Trophoblast cell (in vitro differentiated cells and primary cell): ENCODE measurements at regions not wholly inside any gene's neighbourhood (a gene's known extent, or its start where the extent isn't known, plus 50 kb on each side); places are given as distances from the start of the nearest gene placed in this dataset.
A peak's percentile ranks its signal among the peaks of the same experiment; 100 is the strongest.

Experiments
- DNase-seq, 2 donors: peaks; one replicate each; pipeline ENCODE4 v3.0.0-alpha.2; 2016
- H2AFZ ChIP-seq: 2 replicates; pipeline ENCODE4 v1.6.1; 2013; ENCODE audit warnings: low read length, moderate library complexity, mild to moderate bottlenecking; ENCODE audit not compliant: insufficient read depth, poor library complexity
- H2AK5ac ChIP-seq: 2 replicates; pipeline ENCODE4 v1.6.1; 2013; ENCODE audit warnings: mild to moderate bottlenecking, low read length
- H2BK120ac ChIP-seq: 2 replicates; pipeline ENCODE4 v1.6.1; 2013; ENCODE audit warnings: low read length, mild to moderate bottlenecking, moderate library complexity; ENCODE audit not compliant: insufficient read depth, poor library complexity
- H2BK12ac ChIP-seq: 2 replicates; pipeline ENCODE4 v1.6.1; 2013; ENCODE audit warnings: mild to moderate bottlenecking, low read length, moderate library complexity
- H2BK5ac ChIP-seq: 2 replicates; pipeline ENCODE4 v1.6.1; 2013; ENCODE audit warnings: low read length, low read depth, moderate library complexity, mild to moderate bottlenecking; ENCODE audit not compliant: poor library complexity
- H3K14ac ChIP-seq: 2 replicates; pipeline ENCODE4 v1.6.1; 2013; ENCODE audit warnings: mild to moderate bottlenecking, low read length
- H3K18ac ChIP-seq: 2 replicates; pipeline ENCODE4 v1.6.1; 2013; ENCODE audit warnings: mild to moderate bottlenecking, low read length
- H3K23ac ChIP-seq: 2 replicates; pipeline ENCODE4 v1.6.1; 2013; ENCODE audit warnings: low read length
- H3K27ac ChIP-seq: 2 replicates; pipeline ENCODE4 v1.5.1; 2013; ENCODE audit warnings: low read depth, mild to moderate bottlenecking, inconsistent platforms, low read length, moderate library complexity
- H3K27me3 ChIP-seq: 2 replicates; pipeline ENCODE4 v1.6.1; 2013; ENCODE audit warnings: inconsistent platforms, mild to moderate bottlenecking, low read length, moderate library complexity; ENCODE audit not compliant: insufficient read depth
- H3K36me3 ChIP-seq, 2 experiments: 1 replicate in 1 of 2; 2 replicates in 1 of 2; pipeline ENCODE4 v1.6.1; 2013; ENCODE audit warnings: low read length in 2 of 2, mild to moderate bottlenecking in 2 of 2, moderate library complexity in 1 of 2; ENCODE audit not compliant: insufficient read depth in 2 of 2, control insufficient read depth in 1 of 2
- H3K4ac ChIP-seq: 2 replicates; pipeline ENCODE4 v1.6.1; 2013; ENCODE audit warnings: low read depth, mild to moderate bottlenecking, low read length, moderate library complexity
- H3K4me1 ChIP-seq, 2 experiments: 1 replicate in 1 of 2; 2 replicates in 1 of 2; pipeline ENCODE4 v1.6.1; 2013; ENCODE audit warnings: low read length in 2 of 2, mild to moderate bottlenecking in 2 of 2, moderate library complexity in 1 of 2; ENCODE audit not compliant: insufficient read depth in 2 of 2, control insufficient read depth in 1 of 2
- H3K4me2 ChIP-seq: 2 replicates; pipeline ENCODE4 v1.6.1; 2013; ENCODE audit warnings: inconsistent platforms, mild to moderate bottlenecking, low read length, moderate library complexity
- H3K4me3 ChIP-seq: 2 replicates; pipeline ENCODE4 v1.5.1; 2013; ENCODE audit warnings: mild to moderate bottlenecking, low read depth, low read length, inconsistent platforms
- H3K79me1 ChIP-seq: one replicate; pipeline ENCODE4 v1.6.1; 2013; ENCODE audit warnings: low read length
- H3K79me2 ChIP-seq: 2 replicates; pipeline ENCODE4 v1.6.1; 2013; ENCODE audit warnings: low read length, mild to moderate bottlenecking; ENCODE audit not compliant: control insufficient read depth, insufficient read depth, poor library complexity
- H3K9ac ChIP-seq: 2 replicates; pipeline ENCODE4 v1.6.1; 2013; ENCODE audit warnings: mild to moderate bottlenecking, low read length
- H3K9me3 ChIP-seq: 2 replicates; pipeline ENCODE4 v1.6.1; 2013; ENCODE audit warnings: low read depth, mild to moderate bottlenecking, control low read depth, inconsistent platforms, low read length; ENCODE audit not compliant: insufficient read depth
- H4K12ac ChIP-seq: 2 replicates; pipeline ENCODE4 v1.6.1; 2013; ENCODE audit warnings: low read depth, mild to moderate bottlenecking, low read length, moderate library complexity
- H4K8ac ChIP-seq: 2 replicates; pipeline ENCODE4 v1.6.1; 2013; ENCODE audit warnings: low read depth, mild to moderate bottlenecking, low read length, moderate library complexity
- H4K91ac ChIP-seq: one replicate; pipeline ENCODE4 v1.6.1; 2013; ENCODE audit warnings: low read depth, mild to moderate bottlenecking, low read length, moderate library complexity
- WGBS: extraction: QIAGEN DNeasy Blood & Tissue Kit; methylation state at CpG from one replicate; pipeline ENCODE4 v1.1.7; 2013; ENCODE audit warnings: missing lambda C conversion rate; ENCODE audit not compliant: insufficient read length, insufficient coverage; ENCODE audit errors: extremely low coverage; 5-methylcytosine and 5-hydroxymethylcytosine counted together

DNA sequence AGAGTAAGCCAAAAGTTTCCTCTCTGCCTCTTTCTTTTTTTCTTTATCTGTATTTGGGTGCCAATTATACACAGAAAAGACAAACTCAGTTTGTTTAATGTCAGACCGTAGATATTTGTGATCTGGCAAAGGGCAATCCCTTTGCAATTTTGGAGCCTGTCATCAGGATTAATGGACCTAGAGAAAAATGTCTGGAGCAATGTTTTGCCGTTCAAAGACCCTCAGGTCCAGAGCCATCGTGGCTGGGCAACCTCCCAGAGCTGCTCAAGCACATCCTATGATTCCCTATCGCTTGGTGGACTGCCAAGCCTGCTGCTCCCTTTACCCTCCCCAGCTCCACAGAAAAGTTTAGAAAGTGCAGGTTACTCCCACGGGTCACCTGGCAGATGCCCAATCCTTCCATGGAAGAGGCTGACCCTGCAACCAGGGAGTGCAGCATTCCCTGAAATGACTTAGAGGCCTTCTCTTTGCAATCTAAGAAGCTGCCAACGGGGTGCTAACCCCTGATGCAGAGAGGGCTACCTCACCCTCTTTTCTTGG lies 112.5 kb upstream of the NGF start:
- Histone ChIP-seq H2BK5ac (no peak overlapping the region), H2AK5ac (no peak overlapping the region), H2AFZ (no peak overlapping the region), H3K27ac (no peak overlapping the region), H3K9ac (no peak overlapping the region), H3K14ac (no peak overlapping the region), H3K4me1 (no peaks in the 10 kb centered on the region), H3K36me3 (no peaks in the 10 kb centered on the region), H3K4me2 (no peak overlapping the region), H3K23ac (no peak overlapping the region), H3K79me1 (no peaks in the 10 kb centered on the region), H3K9me3 (no peaks in the 10 kb centered on the region), H3K4ac (no peak overlapping the region), H3K27me3 (no peaks in the 10 kb centered on the region), H3K18ac (no peak overlapping the region), H3K79me2 (no peaks in the 10 kb centered on the region), H4K8ac (no peak overlapping the region), H2BK12ac (no peak overlapping the region), H4K91ac (no peak overlapping the region), H3K4me3 (no peak overlapping the region), H4K12ac (no peak overlapping the region), H2BK120ac (no peak overlapping the region)
- DNase-seq, result no peak
- WGBS, result no CpG with 5 or more reads among the region's 6 CpGs

GRCh38 chr1:115448282-115449044 lies 110.4 kb upstream of the NGF start:
- no peak overlapping the region for H4K12ac ChIP-seq
- no peak overlapping the region for H4K91ac ChIP-seq
- no peak overlapping the region for H2BK12ac ChIP-seq
- H3K36me3 ChIP-seq, result no peaks in the 10 kb centered on the region
- H4K8ac ChIP-seq, result no peak overlapping the region
- H3K9ac ChIP-seq, result no peak overlapping the region
- no CpG with 5 or more reads among the region's 5 CpGs for WGBS
- no peak overlapping the region for H3K18ac ChIP-seq
- peaks cover 0 to 2% of the 10 kb centered on the region in 2 experiments for H3K4me1 ChIP-seq
- H3K14ac ChIP-seq, result no peak overlapping the region
- no peaks in the 10 kb centered on the region for H3K79me1 ChIP-seq
- no peak for DNase-seq
- no peaks in the 10 kb centered on the region for H3K9me3 ChIP-seq
- no peak overlapping the region for H3K4me2 ChIP-seq
- no peaks in the 10 kb centered on the region for H3K79me2 ChIP-seq
- H2AFZ ChIP-seq, result no peak overlapping the region
- H3K23ac ChIP-seq, result no peak overlapping the region
- H3K27me3 ChIP-seq, result no peaks in the 10 kb centered on the region
- no peak overlapping the region for H2BK5ac ChIP-seq
- no peak overlapping the region for H3K4ac ChIP-seq
- no peak overlapping the region for H3K27ac ChIP-seq
- H2BK120ac ChIP-seq, result no peak overlapping the region
- no peak overlapping the region for H2AK5ac ChIP-seq
- no peak overlapping the region for H3K4me3 ChIP-seq

- H3K36me3 ChIP-seq, result no peaks in the 10 kb centered on the region
- H2BK120ac ChIP-seq, result no peak overlapping the region
- H3K27ac ChIP-seq, result no peak overlapping the region
- no peak overlapping the region for H3K23ac ChIP-seq
- no peak overlapping the region for H3K4me2 ChIP-seq
- H3K27me3 ChIP-seq, result no peaks in the 10 kb centered on the region
- H4K8ac ChIP-seq, result no peak overlapping the region
- H2BK12ac ChIP-seq, result no peak overlapping the region
- H2AK5ac ChIP-seq, result no peak overlapping the region
- H4K91ac ChIP-seq, result no peak overlapping the region
- no peak overlapping the region for H3K14ac ChIP-seq
- no peak overlapping the region for H4K12ac ChIP-seq
- H2AFZ ChIP-seq, result no peak overlapping the region
- H3K79me1 ChIP-seq, result no peaks in the 10 kb centered on the region
- no peak for DNase-seq
- H3K18ac ChIP-seq, result no peak overlapping the region
- H3K79me2 ChIP-seq, result no peaks in the 10 kb centered on the region
- no peak overlapping the region for H3K9ac ChIP-seq
- no CpG with 5 or more reads among the region's 3 CpGs for WGBS
- no peak overlapping the region for H3K4me3 ChIP-seq
- H2BK5ac ChIP-seq, result no peak overlapping the region
- peaks cover 0 to 2% of the 10 kb centered on the region in 2 experiments for H3K4me1 ChIP-seq
- H3K9me3 ChIP-seq, result no peaks in the 10 kb centered on the region
- no peak overlapping the region for H3K4ac ChIP-seq
These were observed 109.6 kb upstream of the NGF start for GRCh38 chr1:115447672-115448071.

DNA sequence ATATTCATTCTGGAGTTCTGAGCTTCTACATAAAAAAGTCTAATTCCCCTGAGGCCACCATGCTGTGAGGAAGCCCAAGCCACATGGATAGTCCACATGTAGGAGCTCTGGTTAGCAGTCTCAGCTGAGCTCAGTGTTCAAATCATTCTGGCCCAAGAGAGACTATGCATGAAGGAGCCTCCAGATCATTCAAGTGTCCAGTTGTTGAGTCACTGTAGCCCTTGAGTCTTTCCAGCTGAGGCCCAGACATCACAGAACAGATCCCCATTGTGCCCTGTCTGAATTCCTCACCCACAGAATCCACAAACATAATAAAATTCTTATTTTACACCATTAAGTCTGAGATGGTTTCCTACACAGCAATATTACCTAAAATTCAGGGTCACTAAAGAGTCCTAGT lies 107.0 kb upstream of the NGF start:
- no peak overlapping the region for H3K4me3 ChIP-seq
- no peak overlapping the region for H4K8ac ChIP-seq
- no peak overlapping the region for H4K12ac ChIP-seq
- H3K18ac ChIP-seq, result no peak overlapping the region
- H3K27ac ChIP-seq, result no peak overlapping the region
- no peaks in the 10 kb centered on the region for H3K79me2 ChIP-seq
- peak overlapping the region; percentile 27 for H2BK12ac ChIP-seq
- H2BK120ac ChIP-seq, result no peak overlapping the region
- no peak overlapping the region for H2AK5ac ChIP-seq
- H2AFZ ChIP-seq, result no peak overlapping the region
- H3K9ac ChIP-seq, result no peak overlapping the region
- H3K23ac ChIP-seq, result no peak overlapping the region
- H3K27me3 ChIP-seq, result no peaks in the 10 kb centered on the region
- no peaks in the 10 kb centered on the region for H3K9me3 ChIP-seq
- H3K4ac ChIP-seq, result no peak overlapping the region
- no peak overlapping the region for H3K14ac ChIP-seq
- H3K36me3 ChIP-seq, result no peaks in the 10 kb centered on the region
- no peak overlapping the region for H3K4me2 ChIP-seq
- DNase-seq, result no peak
- peaks cover 0 to 2% of the 10 kb centered on the region in 2 experiments for H3K4me1 ChIP-seq
- no peak overlapping the region for H4K91ac ChIP-seq
- no peak overlapping the region for H2BK5ac ChIP-seq
- no peaks in the 10 kb centered on the region for H3K79me1 ChIP-seq
